Kidney (tissue), 13 donors: ENCODE measurements at regions not wholly inside any gene's neighbourhood (a gene's known extent, or its start where the extent isn't known, plus 50 kb on each side); places are given as distances from the start of the nearest gene placed in this dataset.
A peak's percentile ranks its signal among the peaks of the same experiment; 100 is the strongest.

ENCODE experiments used
- DNase-seq, 5 donors: peaks; one replicate each; pipeline ENCODE4 v3.0.0-alpha.2; 2013 to 2020
- FAIRE-seq: peaks from 2 replicates; lab custom pipeline; 2012; peaks lifted over from hg19 to GRCh38; lab: Jason Lieb, UNC
- H3K27ac ChIP-seq, 2 donors: one replicate each; pipeline ENCODE4 v1.7.0; 2013; ENCODE audit warnings: low read depth in 2 of 2, low read length in 2 of 2, inconsistent platforms in 1 of 2
- H3K27me3 ChIP-seq: one replicate; pipeline ENCODE4 v1.7.1; 2013; ENCODE audit warnings: low read length, inconsistent platforms; ENCODE audit not compliant: control insufficient read depth, insufficient read depth
- H3K36me3 ChIP-seq, 3 donors: one replicate each; pipeline versions ENCODE4 v1.7.0 to v1.7.1; 2013; ENCODE audit warnings: low read length in 3 of 3, control low read depth in 1 of 3, inconsistent platforms in 1 of 3; ENCODE audit not compliant: insufficient read depth in 3 of 3, control insufficient read depth in 2 of 3
- H3K4me1 ChIP-seq, 3 donors: one replicate each; pipeline versions ENCODE4 v1.7.0 to v1.7.1; 2013; ENCODE audit warnings: low read length in 3 of 3, inconsistent platforms in 1 of 3, low read depth in 1 of 3; ENCODE audit not compliant: control insufficient read depth in 2 of 3, insufficient read depth in 2 of 3
- H3K4me3 ChIP-seq, 3 donors: one replicate each; pipeline versions ENCODE4 v1.7.0 to v1.8.1; 2013; ENCODE audit warnings: low read length in 3 of 3, control low read depth in 1 of 3, inconsistent platforms in 1 of 3
- H3K9ac ChIP-seq, 3 donors: one replicate each; pipeline versions ENCODE4 v1.7.0 to v1.7.1; 2013; ENCODE audit warnings: low read length in 3 of 3, control low read depth in 1 of 3, inconsistent platforms in 1 of 3
- H3K9me3 ChIP-seq, 3 donors: one replicate each; pipeline versions ENCODE4 v1.7.0 to v1.7.1; 2013; ENCODE audit warnings: low read length in 3 of 3, control low read depth in 1 of 3, inconsistent platforms in 1 of 3; ENCODE audit not compliant: control insufficient read depth in 2 of 3, insufficient read depth in 1 of 3
- intact Hi-C: fragments of 100-400 bp; cut with DNase I; formaldehyde crosslinking; loops from one replicate; pipeline ENCODE4 v1.11.1; 2022
- TF ChIP-seq, protein P1 (sequence below): IDR thresholded peaks from 3 replicates; pipeline ENCODE4 v1.5.1; 2012; ENCODE audit warnings: mild to moderate bottlenecking, moderate library complexity, borderline replicate concordance; ENCODE audit not compliant: insufficient read depth; ENCODE audit errors: extremely low read depth
- donor health status: control.
- donor health status: control.
- donor health status: control.
- donor health status: control.
- donor health status: control.
- donor health status: DM: yes; HTN: yes; CAD: no.
- donor health status: Normal renal cell carcinoma (clear cell type).

DNA sequence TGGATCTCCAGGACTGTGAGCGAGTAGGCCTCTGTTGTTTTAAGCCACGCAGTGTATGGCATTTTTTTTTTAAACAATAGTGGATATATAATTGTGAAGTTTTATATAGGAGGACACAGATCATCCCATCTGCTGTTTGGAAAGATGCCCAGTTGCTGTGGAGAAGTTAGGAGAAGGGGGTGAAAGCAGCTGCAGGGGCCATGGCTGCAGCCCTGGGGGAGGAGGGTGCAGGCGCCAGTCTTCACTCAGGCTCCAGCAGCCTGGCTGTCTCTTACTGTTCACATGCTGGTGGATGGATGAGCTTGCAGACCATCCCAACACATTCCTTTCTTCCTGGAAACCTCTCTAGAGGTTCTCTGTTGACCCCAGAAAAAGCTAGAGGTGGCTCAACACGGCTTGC is 242.3 kb downstream of the TEX29 start:
- peak in 2 of 5 donors; percentile 29 to 59 for DNase-seq
- Histone ChIP-seq H3K36me3 (no peaks in the 10 kb centered on the region), H3K9me3 (no peaks in the 10 kb centered on the region), H3K4me3 (no peak overlapping the region), H3K27me3 (no peaks in the 10 kb centered on the region), H3K27ac (no peak overlapping the region), H3K9ac (no peak overlapping the region), H3K4me1 (no peaks in the 10 kb centered on the region)
- intact Hi-C loops = no loop called here
- TF ChIP-seq, protein P1, sequence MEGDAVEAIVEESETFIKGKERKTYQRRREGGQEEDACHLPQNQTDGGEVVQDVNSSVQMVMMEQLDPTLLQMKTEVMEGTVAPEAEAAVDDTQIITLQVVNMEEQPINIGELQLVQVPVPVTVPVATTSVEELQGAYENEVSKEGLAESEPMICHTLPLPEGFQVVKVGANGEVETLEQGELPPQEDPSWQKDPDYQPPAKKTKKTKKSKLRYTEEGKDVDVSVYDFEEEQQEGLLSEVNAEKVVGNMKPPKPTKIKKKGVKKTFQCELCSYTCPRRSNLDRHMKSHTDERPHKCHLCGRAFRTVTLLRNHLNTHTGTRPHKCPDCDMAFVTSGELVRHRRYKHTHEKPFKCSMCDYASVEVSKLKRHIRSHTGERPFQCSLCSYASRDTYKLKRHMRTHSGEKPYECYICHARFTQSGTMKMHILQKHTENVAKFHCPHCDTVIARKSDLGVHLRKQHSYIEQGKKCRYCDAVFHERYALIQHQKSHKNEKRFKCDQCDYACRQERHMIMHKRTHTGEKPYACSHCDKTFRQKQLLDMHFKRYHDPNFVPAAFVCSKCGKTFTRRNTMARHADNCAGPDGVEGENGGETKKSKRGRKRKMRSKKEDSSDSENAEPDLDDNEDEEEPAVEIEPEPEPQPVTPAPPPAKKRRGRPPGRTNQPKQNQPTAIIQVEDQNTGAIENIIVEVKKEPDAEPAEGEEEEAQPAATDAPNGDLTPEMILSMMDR = no peak
- FAIRE-seq = no peak

DNA sequence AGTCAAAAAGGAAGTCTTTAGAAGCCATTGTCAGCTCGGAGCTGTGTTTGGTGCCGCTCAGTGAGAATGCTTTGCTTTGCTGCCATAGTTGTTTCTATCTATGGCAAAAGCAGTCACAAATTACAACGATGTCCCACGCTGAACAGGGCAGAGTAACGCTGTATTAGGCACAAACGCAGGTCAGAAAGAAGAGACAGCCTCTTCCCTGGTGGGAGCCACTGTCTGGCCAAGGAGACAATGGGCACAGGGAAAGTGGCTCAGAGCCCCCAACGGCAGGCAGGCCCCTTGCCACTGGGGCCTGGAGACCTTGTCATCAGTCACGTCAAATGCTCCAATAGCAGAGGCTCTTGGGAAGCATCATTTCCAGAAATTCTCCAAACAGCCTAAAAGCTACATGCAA is 244.2 kb downstream of the TEX29 start:
- H3K9me3 ChIP-seq = no peaks in the 10 kb centered on the region
- H3K9ac ChIP-seq = no peak overlapping the region
- no peaks in the 10 kb centered on the region for H3K27me3 ChIP-seq
- H3K36me3 ChIP-seq = no peaks in the 10 kb centered on the region
- FAIRE-seq = no peak
- TF ChIP-seq, protein P1 = no peak
- intact Hi-C loops = no loop called here
- H3K4me3 ChIP-seq = no peak overlapping the region
- H3K27ac ChIP-seq = no peak overlapping the region
- no peaks in the 10 kb centered on the region for H3K4me1 ChIP-seq
- DNase-seq = peak in 1 of 5 donors; percentile 27

DNA sequence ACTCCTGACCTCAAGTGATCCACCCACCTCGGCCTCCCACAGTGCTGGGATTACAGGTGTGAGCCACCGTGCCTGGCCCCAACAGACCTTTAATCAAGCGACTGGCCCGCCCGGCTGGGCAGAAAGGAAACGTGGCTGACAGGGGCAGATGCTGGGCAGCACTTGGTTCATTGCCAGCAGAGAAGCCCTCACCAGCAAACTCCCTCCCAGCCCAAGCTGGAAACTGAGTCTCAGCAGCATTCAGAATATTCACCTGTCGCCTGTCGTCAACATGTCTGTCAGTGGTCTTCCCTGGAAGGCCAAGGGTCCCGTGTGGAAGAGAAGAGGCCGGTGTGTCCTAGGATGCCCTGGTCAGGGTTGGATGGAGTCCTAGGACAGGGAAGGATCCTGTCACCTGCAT is 245.0 kb downstream of the TEX29 start:
- Histone ChIP-seq H3K4me1 (no peaks in the 10 kb centered on the region), H3K27ac (no peak overlapping the region), H3K4me3 (no peak overlapping the region), H3K9me3 (no peaks in the 10 kb centered on the region), H3K9ac (no peak overlapping the region), H3K36me3 (no peaks in the 10 kb centered on the region), H3K27me3 (no peaks in the 10 kb centered on the region)
- DNase-seq (peak in 1 of 5 donors; percentile 45), FAIRE-seq (no peak)
- intact Hi-C loops = no loop called here
- TF ChIP-seq, protein P1 = no peak

DNA sequence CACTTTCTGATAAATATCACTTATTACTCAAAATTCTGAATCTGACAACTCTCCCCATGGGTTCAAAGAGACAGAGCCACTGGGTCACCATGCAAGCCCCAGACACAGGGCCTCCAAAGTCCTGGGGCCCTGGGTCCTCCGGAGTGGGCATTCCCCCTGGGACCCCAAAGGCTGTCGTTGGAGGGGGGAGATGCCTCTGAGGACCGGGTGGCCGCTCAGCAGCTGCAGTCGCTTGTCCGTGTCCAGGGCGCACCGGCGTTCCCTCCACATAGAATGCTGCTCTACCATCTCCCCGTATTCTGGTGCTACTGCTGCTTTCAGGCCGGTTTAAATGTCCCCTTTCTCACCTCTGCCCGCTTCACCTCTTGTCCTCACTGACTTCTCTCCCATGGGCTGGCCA is 246.1 kb downstream of the TEX29 start:
- TF ChIP-seq, protein P1 = no peak
- peak in 1 of 5 donors; percentile 49 for DNase-seq
- no peak overlapping the region for H3K4me3 ChIP-seq

More for the DNA sequence above, 246.1 kb downstream of the TEX29 start:
- H3K9me3 ChIP-seq = no peaks in the 10 kb centered on the region
- intact Hi-C loops = no loop called here
- no peaks in the 10 kb centered on the region for H3K36me3 ChIP-seq
- no peaks in the 10 kb centered on the region for H3K4me1 ChIP-seq
- H3K27me3 ChIP-seq = no peaks in the 10 kb centered on the region
- H3K9ac ChIP-seq = no peak overlapping the region
- no peak overlapping the region for H3K27ac ChIP-seq
- FAIRE-seq = no peak
